ENCODE measurements at regions not wholly inside any gene's neighbourhood (a gene's known extent, or its start where the extent isn't known, plus 50 kb on each side); places are given as distances from the start of the nearest gene placed in this dataset.
"Not testable (repeated sequence)": the region's sequence is repeated elsewhere in the genome, so short reads cannot be mapped to it uniquely, and the experiment has no call there.

DNA sequence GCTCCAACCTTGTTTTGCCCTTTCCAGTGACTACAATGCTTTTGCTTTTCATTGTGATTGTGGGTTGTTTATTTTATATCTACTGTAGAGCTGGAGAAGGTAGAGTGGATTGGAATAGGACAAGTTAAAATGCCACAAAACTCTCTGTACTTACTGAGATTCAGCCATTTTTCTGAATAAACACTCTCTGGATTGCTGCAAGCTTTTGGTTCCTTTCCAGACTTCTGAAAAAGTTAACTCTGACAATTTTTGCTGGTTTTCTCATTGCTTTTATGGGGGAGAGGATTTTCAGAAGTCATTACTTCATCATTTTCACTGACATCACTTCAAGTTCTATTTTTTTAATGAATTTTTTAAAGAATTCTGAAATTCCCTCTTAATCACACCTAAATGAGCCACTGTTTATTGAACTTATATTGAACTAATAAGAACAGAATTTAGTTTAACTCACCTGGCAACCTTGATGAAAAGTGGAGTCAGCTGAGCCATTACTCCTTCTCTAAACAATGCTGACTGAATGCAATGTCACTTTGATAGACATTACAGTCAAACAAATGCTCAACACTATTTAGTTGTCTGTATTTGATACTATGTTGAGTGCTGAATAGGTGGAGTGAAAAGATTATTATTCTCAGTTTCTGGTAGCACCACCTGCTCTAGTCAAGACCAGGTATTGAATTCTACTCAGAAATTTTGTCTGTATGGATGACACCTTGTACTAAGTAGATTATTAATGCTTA lies 303.5 kb downstream of the DLEU7 start:
- no peaks in the 10 kb centered on the region for H3K27me3 ChIP-seq
- ATAC-seq: no peak
- peaks cover 0 to 5% (median 0%) of the 10 kb centered on the region in 12 donors for H3K4me1 ChIP-seq
- intact Hi-C loops (cut with DNase I): loop anchor here in 7 of 10 donors (5.0 to 10.0 kb wide), 10 partner anchors 155 to 565 kb away; no protein-coding TSS in a partner anchor
- H3K27ac ChIP-seq: no peak overlapping the region
- no peak for TF ChIP-seq CTCF (IDR thresholded peaks at IDR 0.05)
- no peak for TF ChIP-seq POLR2A (IDR thresholded peaks at IDR 0.05)
- no peaks in the 10 kb centered on the region for H3K36me3 ChIP-seq
- no peak overlapping the region for H3K4me3 ChIP-seq
- H3K9me3 ChIP-seq: peaks cover 0 to 30% (median 13%) of the 10 kb centered on the region in 12 donors
- DNase-seq: no peak

- intact Hi-C loops (cut with DNase I): no loop called here
- Histone ChIP-seq H3K4me1 (peaks cover 0 to 5% (median 0%) of the 10 kb centered on the region in 12 donors), H3K27ac (no peak overlapping the region), H3K27me3 (no peaks in the 10 kb centered on the region), H3K9me3 (peaks cover 0 to 12% (median 4%) of the 10 kb centered on the region in 12 donors), H3K4me3 (no peak overlapping the region), H3K36me3 (no peaks in the 10 kb centered on the region)
- ATAC-seq (no peak), DNase-seq (no peak)
- WGBS, 4 donors: 71 to 79% (median 76%) methylated on average over 2 of the region's 2 CpGs
- TF ChIP-seq CTCF (IDR thresholded peaks at IDR 0.05): no peak
- no peak for TF ChIP-seq POLR2A (IDR thresholded peaks at IDR 0.05)
Measured at GRCh38 chr13:50543141-50543540, 300.4 kb downstream of the DLEU7 start.

GRCh38 chr13:50543782-50544181 lies 299.7 kb downstream of the DLEU7 start:
- 56 to 68% (median 62%) methylated on average over 6 of the region's 6 CpGs for WGBS, 4 donors
- ATAC-seq (peak in 2 of 4 donors; percentile 39 to 41), DNase-seq (no peak)
- no peak overlapping the region for H3K4me3 ChIP-seq
- TF ChIP-seq CTCF (IDR thresholded peaks at IDR 0.05) (no peak), POLR2A (IDR thresholded peaks at IDR 0.05) (no peak)
- H3K36me3 ChIP-seq: no peaks in the 10 kb centered on the region
- H3K27ac ChIP-seq: no peak overlapping the region
- H3K9me3 ChIP-seq: peaks cover 0 to 6% (median 0%) of the 10 kb centered on the region in 12 donors
- no peaks in the 10 kb centered on the region for H3K27me3 ChIP-seq
- H3K4me1 ChIP-seq: peaks cover 0 to 9% (median 0%) of the 10 kb centered on the region in 12 donors
- intact Hi-C loops (cut with DNase I): no loop called here

GRCh38 chr13:50544211-50544610 lies 299.3 kb downstream of the DLEU7 start:
- WGBS, 4 donors: 86 to 92% (median 91%) methylated on average over 3 of the region's 3 CpGs
- no peak for ATAC-seq

DNA sequence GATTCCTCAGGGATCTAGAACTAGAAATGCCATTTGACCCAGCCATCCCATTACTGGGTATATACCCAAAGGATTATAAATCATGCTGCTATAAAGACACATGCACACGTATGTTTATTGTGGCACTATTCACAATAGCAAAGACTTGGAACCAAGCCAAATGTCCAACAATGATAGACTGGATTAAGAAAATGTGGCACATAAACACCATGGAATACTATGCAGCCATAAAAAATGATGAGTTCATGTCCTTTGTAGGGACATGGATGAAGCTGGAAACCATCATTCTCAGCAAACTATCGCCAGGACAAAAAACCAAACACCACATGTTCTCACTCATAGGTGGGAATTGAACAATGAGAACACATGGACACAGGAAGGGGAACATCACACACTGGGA lies 296.3 kb downstream of the DLEU7 start:
- H3K36me3 ChIP-seq; H3K27me3 ChIP-seq; H3K9me3 ChIP-seq; DNase-seq; H3K4me3 ChIP-seq; intact Hi-C loops (cut with DNase I); ATAC-seq; H3K27ac ChIP-seq: not testable (repeated sequence)
- WGBS, 4 donors: 86 to 95% methylated on average over 2 of the region's 2 CpGs; no CpG with 5 or more reads in 2 of the 4 donors
- H3K4me1 ChIP-seq: peaks cover 0 to 11% (median 0%) of the 10 kb centered on the region in 12 donors

More at GRCh38 chr13:50544211-50544610, 299.3 kb downstream of the DLEU7 start:
- TF ChIP-seq POLR2A (IDR thresholded peaks at IDR 0.05) (no peak), CTCF (IDR thresholded peaks at IDR 0.05) (no peak)
- no peak overlapping the region for H3K27ac ChIP-seq
- no peaks in the 10 kb centered on the region for H3K27me3 ChIP-seq
- peaks cover 0 to 1% (median 0%) of the 10 kb centered on the region in 12 donors for H3K9me3 ChIP-seq
- DNase-seq: no peak
- no peak overlapping the region for H3K4me3 ChIP-seq
- peaks cover 0 to 9% (median 0%) of the 10 kb centered on the region in 12 donors for H3K4me1 ChIP-seq
- no peaks in the 10 kb centered on the region for H3K36me3 ChIP-seq
- intact Hi-C loops (cut with DNase I): no loop called here

Measured in heart left ventricle (tissue), 16 donors.